B cell (primary cell): ENCODE measurements at regions not wholly inside any gene's neighbourhood (a gene's known extent, or its start where the extent isn't known, plus 50 kb on each side); places are given as distances from the start of the nearest gene placed in this dataset.

Source experiments
- CTCF ChIP-seq: fragments of 200-600 bp; IDR thresholded peaks from one replicate; pipeline ENCODE4 v1.8.0; 2022; ENCODE audit warnings: antibody characterized with exemption, mild to moderate bottlenecking
- EZH2 ChIP-seq: IDR thresholded peaks from 2 replicates; pipeline ENCODE4 v1.6.1; 2012; ENCODE audit warnings: borderline replicate concordance, low read depth, mild to moderate bottlenecking, moderate library complexity, low read length; ENCODE audit not compliant: insufficient read depth, poor library complexity, severe bottlenecking

- no peak for TF ChIP-seq CTCF
- no peak for TF ChIP-seq EZH2
These were observed 67.9 kb upstream of the STK26 start for GRCh38 chrX:131955099-131955777.
